ENCODE measurements at regions not wholly inside any gene's neighbourhood (a gene's known extent, or its start where the extent isn't known, plus 50 kb on each side); places are given as distances from the start of the nearest gene placed in this dataset.

DNA sequence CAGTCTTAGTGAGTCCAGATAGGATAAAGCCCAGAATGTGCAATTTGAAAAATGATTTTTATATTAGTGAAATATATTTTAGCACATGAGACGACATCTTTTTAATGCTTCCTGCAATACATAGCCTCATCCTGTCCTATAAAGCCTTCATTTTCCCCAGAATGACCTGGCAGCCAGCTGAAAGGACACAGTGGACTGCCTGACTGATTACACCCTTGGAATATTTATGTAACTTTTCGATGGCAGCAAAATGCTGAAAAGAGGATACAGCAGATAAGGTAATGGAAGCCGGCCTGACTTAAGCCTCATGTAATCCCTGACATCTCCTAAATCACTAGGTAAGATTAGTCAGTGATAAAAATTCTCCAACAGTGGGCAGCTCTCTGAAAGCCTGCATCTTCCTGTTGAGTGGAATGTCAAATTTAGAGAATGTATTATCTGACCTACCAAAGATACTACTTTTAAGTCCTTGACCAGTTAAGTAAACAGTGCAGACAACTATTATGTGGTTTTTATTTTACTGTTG lies 210.7 kb upstream of the STEAP1 start (continued):
- TF ChIP-seq ZNF114 (CRISPR knock-in tag; IDR thresholded peaks at IDR 0.05) (no peak), ZNF331 (CRISPR knock-in tag; IDR thresholded peaks at IDR 0.05; ENCODE audit: low read depth) (no peak), STAT1 (IDR thresholded peaks at IDR 0.05; ENCODE audit: unreplicated experiment) (no peak)
- TF ChIP-seq, protein P1, sequence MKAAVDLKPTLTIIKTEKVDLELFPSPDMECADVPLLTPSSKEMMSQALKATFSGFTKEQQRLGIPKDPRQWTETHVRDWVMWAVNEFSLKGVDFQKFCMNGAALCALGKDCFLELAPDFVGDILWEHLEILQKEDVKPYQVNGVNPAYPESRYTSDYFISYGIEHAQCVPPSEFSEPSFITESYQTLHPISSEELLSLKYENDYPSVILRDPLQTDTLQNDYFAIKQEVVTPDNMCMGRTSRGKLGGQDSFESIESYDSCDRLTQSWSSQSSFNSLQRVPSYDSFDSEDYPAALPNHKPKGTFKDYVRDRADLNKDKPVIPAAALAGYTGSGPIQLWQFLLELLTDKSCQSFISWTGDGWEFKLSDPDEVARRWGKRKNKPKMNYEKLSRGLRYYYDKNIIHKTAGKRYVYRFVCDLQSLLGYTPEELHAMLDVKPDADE (IDR thresholded peaks at IDR 0.05): no peak
- TF ChIP-seq, protein P2, sequence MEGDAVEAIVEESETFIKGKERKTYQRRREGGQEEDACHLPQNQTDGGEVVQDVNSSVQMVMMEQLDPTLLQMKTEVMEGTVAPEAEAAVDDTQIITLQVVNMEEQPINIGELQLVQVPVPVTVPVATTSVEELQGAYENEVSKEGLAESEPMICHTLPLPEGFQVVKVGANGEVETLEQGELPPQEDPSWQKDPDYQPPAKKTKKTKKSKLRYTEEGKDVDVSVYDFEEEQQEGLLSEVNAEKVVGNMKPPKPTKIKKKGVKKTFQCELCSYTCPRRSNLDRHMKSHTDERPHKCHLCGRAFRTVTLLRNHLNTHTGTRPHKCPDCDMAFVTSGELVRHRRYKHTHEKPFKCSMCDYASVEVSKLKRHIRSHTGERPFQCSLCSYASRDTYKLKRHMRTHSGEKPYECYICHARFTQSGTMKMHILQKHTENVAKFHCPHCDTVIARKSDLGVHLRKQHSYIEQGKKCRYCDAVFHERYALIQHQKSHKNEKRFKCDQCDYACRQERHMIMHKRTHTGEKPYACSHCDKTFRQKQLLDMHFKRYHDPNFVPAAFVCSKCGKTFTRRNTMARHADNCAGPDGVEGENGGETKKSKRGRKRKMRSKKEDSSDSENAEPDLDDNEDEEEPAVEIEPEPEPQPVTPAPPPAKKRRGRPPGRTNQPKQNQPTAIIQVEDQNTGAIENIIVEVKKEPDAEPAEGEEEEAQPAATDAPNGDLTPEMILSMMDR (conservative IDR thresholded peaks at IDR 0.05; ENCODE audit: low read depth in 2 of 2): no peak

DNA sequence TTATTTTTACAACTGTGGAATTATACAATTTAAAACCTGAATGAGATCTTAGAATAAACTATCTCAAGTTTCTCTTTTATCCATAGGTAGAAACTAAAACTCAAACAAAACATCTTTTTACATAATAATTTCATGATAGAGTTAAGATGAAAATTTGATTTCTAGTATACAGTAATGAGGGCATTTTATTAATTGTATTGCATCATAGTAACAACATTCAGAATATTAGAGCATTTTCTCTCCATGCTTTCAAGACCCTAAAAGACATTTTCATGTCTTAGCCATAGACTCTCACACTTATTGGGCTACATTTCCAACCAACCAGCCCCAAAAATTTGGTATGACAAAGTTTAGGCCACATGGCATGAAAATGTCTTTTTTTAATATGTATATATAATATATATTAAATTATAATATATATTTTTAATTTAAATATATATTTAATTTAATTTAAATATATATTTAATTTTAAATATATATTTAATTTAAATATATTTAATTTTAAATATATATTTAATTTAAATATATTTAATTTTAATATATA lies 195.7 kb upstream of the STEAP1 start:
- peaks cover 24% of the 10 kb centered on the region for H3K9me2 ChIP-seq (ENCODE audit: insufficient read depth)
- peaks cover 17% of the 10 kb centered on the region for H3K9me3 Mint-ChIP-seq
- no peak overlapping the region for H2AFZ ChIP-seq
- H4K20me1 ChIP-seq (replicated peaks; ENCODE audit: insufficient read depth): no peaks in the 10 kb centered on the region
- H3K4me1 ChIP-seq (ENCODE audit: insufficient read depth): no peaks in the 10 kb centered on the region
- H3K27ac Mint-ChIP-seq: no peak overlapping the region
- H3K4me3 Mint-ChIP-seq: no peak overlapping the region
- peaks cover 4% of the 10 kb centered on the region; the same call in 1 of the 3 replicates for H3K36me3 Mint-ChIP-seq (ENCODE audit: low read depth)
- H3K4me1 Mint-ChIP-seq: no peaks in the 10 kb centered on the region
- ATAC-seq (no peak), DNase-seq (ENCODE audit: low spot score) (no peak)
- H3F3A ChIP-seq (replicated peaks; ENCODE audit: low read depth): no peaks in the 10 kb centered on the region
- no peaks in the 10 kb centered on the region for H3K36me3 ChIP-seq (ENCODE audit: insufficient read depth)
- no peaks in the 10 kb centered on the region for H3K79me2 ChIP-seq (replicated peaks; ENCODE audit: insufficient read depth)
- H3K4me3 ChIP-seq: no peak overlapping the region
- peaks cover 3% of the 10 kb centered on the region for H3K27me3 Mint-ChIP-seq (ENCODE audit: insufficient read depth, low read depth, poor library complexity)
- no peak overlapping the region for H3K27ac ChIP-seq (ENCODE audit: low read depth)
- H3K27me3 ChIP-seq (ENCODE audit: insufficient read depth): no peaks in the 10 kb centered on the region
- no peak overlapping the region for H3K4me2 ChIP-seq
- TF ChIP-seq, protein P2 (conservative IDR thresholded peaks at IDR 0.05; ENCODE audit: low read depth in 2 of 2): no peak
- TF ChIP-seq EZH2phosphoT487 (IDR thresholded peaks at IDR 0.05; ENCODE audit: unreplicated experiment): no peak
- no peak for TF ChIP-seq ZNF114 (CRISPR knock-in tag; IDR thresholded peaks at IDR 0.05)
- no peak for TF ChIP-seq STAT1 (IDR thresholded peaks at IDR 0.05; ENCODE audit: unreplicated experiment)
- no peak for TF ChIP-seq JUNB (IDR thresholded peaks at IDR 0.05; ENCODE audit: unreplicated experiment)
- TF ChIP-seq, protein P3, sequence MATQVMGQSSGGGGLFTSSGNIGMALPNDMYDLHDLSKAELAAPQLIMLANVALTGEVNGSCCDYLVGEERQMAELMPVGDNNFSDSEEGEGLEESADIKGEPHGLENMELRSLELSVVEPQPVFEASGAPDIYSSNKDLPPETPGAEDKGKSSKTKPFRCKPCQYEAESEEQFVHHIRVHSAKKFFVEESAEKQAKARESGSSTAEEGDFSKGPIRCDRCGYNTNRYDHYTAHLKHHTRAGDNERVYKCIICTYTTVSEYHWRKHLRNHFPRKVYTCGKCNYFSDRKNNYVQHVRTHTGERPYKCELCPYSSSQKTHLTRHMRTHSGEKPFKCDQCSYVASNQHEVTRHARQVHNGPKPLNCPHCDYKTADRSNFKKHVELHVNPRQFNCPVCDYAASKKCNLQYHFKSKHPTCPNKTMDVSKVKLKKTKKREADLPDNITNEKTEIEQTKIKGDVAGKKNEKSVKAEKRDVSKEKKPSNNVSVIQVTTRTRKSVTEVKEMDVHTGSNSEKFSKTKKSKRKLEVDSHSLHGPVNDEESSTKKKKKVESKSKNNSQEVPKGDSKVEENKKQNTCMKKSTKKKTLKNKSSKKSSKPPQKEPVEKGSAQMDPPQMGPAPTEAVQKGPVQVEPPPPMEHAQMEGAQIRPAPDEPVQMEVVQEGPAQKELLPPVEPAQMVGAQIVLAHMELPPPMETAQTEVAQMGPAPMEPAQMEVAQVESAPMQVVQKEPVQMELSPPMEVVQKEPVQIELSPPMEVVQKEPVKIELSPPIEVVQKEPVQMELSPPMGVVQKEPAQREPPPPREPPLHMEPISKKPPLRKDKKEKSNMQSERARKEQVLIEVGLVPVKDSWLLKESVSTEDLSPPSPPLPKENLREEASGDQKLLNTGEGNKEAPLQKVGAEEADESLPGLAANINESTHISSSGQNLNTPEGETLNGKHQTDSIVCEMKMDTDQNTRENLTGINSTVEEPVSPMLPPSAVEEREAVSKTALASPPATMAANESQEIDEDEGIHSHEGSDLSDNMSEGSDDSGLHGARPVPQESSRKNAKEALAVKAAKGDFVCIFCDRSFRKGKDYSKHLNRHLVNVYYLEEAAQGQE (IDR thresholded peaks at IDR 0.05; ENCODE audit: unreplicated experiment): no peak
- TF ChIP-seq POLR2AphosphoS5 (IDR thresholded peaks at IDR 0.05; ENCODE audit: low read depth): no peak
